SK-N-MC (cell line): ENCODE measurements at regions not wholly inside any gene's neighbourhood (a gene's known extent, or its start where the extent isn't known, plus 50 kb on each side); places are given as distances from the start of the nearest gene placed in this dataset.

Source experiments
- EZH2 ChIP-seq: fragments of 200-600 bp; sonication (generic); IDR thresholded peaks from one replicate; pipeline ENCODE4 v1.6.1; 2017; ENCODE audit warnings: antibody characterized with exemption
- POLR2AphosphoS5 ChIP-seq: IDR thresholded peaks from 2 replicates; pipeline ENCODE4 v1.6.1; 2012; ENCODE audit warnings: mild to moderate bottlenecking, low read depth, low read length, borderline replicate concordance

DNA sequence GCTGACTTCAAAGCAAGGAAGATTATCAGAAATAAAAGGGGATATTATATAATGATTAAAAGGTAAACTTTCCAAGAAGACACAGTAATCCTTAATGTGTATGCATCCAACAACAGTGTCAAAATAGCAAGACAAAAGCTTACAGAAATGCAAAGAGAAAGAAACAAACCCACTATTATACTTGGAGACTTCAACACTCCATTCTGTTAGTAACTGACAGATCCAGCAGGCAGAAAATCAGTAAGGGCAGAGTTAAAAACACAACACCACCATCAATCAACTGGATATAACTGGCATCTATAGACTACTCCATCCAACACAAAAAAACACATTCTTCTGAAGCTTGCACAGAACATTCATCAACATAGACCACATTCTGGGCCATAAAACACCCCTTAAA, 103.8 kb downstream of the OR13A1 start:
- TF ChIP-seq EZH2 (no peak), POLR2AphosphoS5 (no peak)
